Spleen (tissue), 11 donors: ENCODE measurements at regions not wholly inside any gene's neighbourhood (a gene's known extent, or its start where the extent isn't known, plus 50 kb on each side); places are given as distances from the start of the nearest gene placed in this dataset.

ENCODE experiments used
- DNase-seq: peaks from one replicate; pipeline ENCODE4 v3.0.0-alpha.2; 2020
- H3K27ac ChIP-seq, 8 donors: fragments of 200-600 bp; sonication (generic) in 7 of 8; 1 replicate in 4 of 8; 2 replicates in 4 of 8; pipeline versions ENCODE4 v1.5.0 to v1.8.0; 2016 to 2021; ENCODE audit warnings: inconsistent platforms in 4 of 8, mild to moderate bottlenecking in 4 of 8, moderate library complexity in 1 of 8
- H3K27me3 ChIP-seq, 7 donors: fragments of 200-600 bp; sonication (generic) in 6 of 7; replicated peaks in 1 of 7; 1 replicate in 4 of 7; 2 replicates in 3 of 7; pipeline versions ENCODE4 v1.5.0 to v1.8.0; 2016 to 2021; ENCODE audit warnings: inconsistent platforms in 3 of 7, mild to moderate bottlenecking in 1 of 7
- H3K36me3 ChIP-seq, 6 donors: fragments of 200-600 bp; sonication (generic) in 5 of 6; 1 replicate in 4 of 6; 2 replicates in 2 of 6; pipeline versions ENCODE4 v1.5.0 to v1.8.0; 2016 to 2021; ENCODE audit warnings: inconsistent platforms in 2 of 6
- H3K4me1 ChIP-seq, 6 donors: fragments of 200-600 bp; sonication (generic) in 5 of 6; 1 replicate in 3 of 6; 2 replicates in 3 of 6; pipeline versions ENCODE4 v1.5.0 to v1.8.0; 2016 to 2021; ENCODE audit warnings: inconsistent platforms in 3 of 6
- H3K4me3 ChIP-seq, 8 donors: fragments of 200-600 bp; sonication (generic) in 7 of 8; 1 replicate in 4 of 8; 2 replicates in 4 of 8; pipeline versions ENCODE4 v1.5.0 to v1.8.0; 2016 to 2021; ENCODE audit warnings: inconsistent platforms in 4 of 8, mild to moderate bottlenecking in 4 of 8, moderate library complexity in 2 of 8
- H3K9me3 ChIP-seq, 8 donors: fragments of 200-600 bp; sonication (generic) in 7 of 8; 1 replicate in 4 of 8; 2 replicates in 4 of 8; pipeline versions ENCODE4 v1.5.0 to v1.8.0; 2016 to 2021; ENCODE audit warnings: inconsistent platforms in 4 of 8
- CTCF ChIP-seq, 11 experiments: fragments of 200-600 bp in 7 of 11; fragments of 450-650 bp in 4 of 11; sonication (generic) in 4 of 11; IDR thresholded peaks in 8 of 11; conservative IDR thresholded peaks in 3 of 11; 1 replicate in 7 of 11; 2 replicates in 4 of 11; pipeline versions ENCODE4 v1.4.0 to v1.8.0; 2016 to 2021; ENCODE audit warnings: antibody characterized with exemption in 11 of 11, inconsistent platforms in 4 of 11, mild to moderate bottlenecking in 1 of 11
- POLR2A ChIP-seq, 3 donors: fragments of 450-650 bp; IDR thresholded peaks; one replicate each; pipeline ENCODE4 v1.5.1; 2017; ENCODE audit warnings: antibody characterized with exemption in 3 of 3, mild to moderate bottlenecking in 1 of 3
- POLR2AphosphoS5 ChIP-seq, 3 donors: sonication (generic); formaldehyde crosslinking; IDR thresholded peaks; one replicate each; pipeline ENCODE4 v1.5.1; 2017; ENCODE audit warnings: antibody characterized with exemption in 3 of 3
- WGBS, 5 donors: extraction: QIAGEN DNeasy Blood & Tissue Kit in 3 of 5; methylation state at CpG; one replicate each; pipeline versions ENCODE4 v1.1.5 to v1.1.7; 2013 to 2018; 5-methylcytosine and 5-hydroxymethylcytosine counted together
- intact Hi-C: fragments of 100-400 bp; cut with DNase I; formaldehyde crosslinking; loops from one replicate; pipeline ENCODE4 v1.15.0; 2023; ENCODE audit warnings: low total_unique reads
- donor health status: healthy with polysubstance abuse.
- donor health status: DM: no; HTN: no; CAD: no; lungs with moderate emphysema.
- donor health status: DM: no; HTN: no; CAD: no.
- donor health status: Bipolar disorder and iron deficiency.
- donor health status: healthy.
- donor health status: DM: no; HTN: no; CAD: no.
- donor health status: DM: yes; HTN: yes; CAD: no.

- WGBS, 5 donors, result 84 to 91% (median 90%) methylated on average over 1 of the region's 1 CpG
These were observed 1350.8 kb upstream of the SLC10A2 start for GRCh38 chr13:104416973-104417372.

GRCh38 chr13:104414771-104415170 lies 1348.6 kb upstream of the SLC10A2 start:
- 23 to 31% (median 25%) methylated on average over 4 of the region's 4 CpGs for WGBS, 5 donors

More at GRCh38 chr13:104416973-104417372, 1350.8 kb upstream of the SLC10A2 start:
- intact Hi-C loops, result no loop called here
- no peaks in the 10 kb centered on the region for H3K4me1 ChIP-seq
- DNase-seq, result no peak
- no peaks in the 10 kb centered on the region for H3K36me3 ChIP-seq
- H3K27me3 ChIP-seq, result no peaks in the 10 kb centered on the region
- no peaks in the 10 kb centered on the region for H3K9me3 ChIP-seq
- TF ChIP-seq POLR2AphosphoS5 (IDR thresholded peaks at IDR 0.05) (no peak), CTCF (IDR thresholded peaks at IDR 0.05 in 8 of 11, conservative IDR thresholded peaks at IDR 0.05 in 3 of 11) (no peak)
- H3K27ac ChIP-seq, result no peak overlapping the region
- H3K4me3 ChIP-seq, result no peak overlapping the region

GRCh38 chr13:104414181-104414580 lies 1348.0 kb upstream of the SLC10A2 start:
- H3K4me3 ChIP-seq, result no peak overlapping the region
- no peaks in the 10 kb centered on the region for H3K36me3 ChIP-seq
- H3K27ac ChIP-seq, result no peak overlapping the region
- intact Hi-C loops, result no loop called here
- no peak for DNase-seq
- no peaks in the 10 kb centered on the region for H3K4me1 ChIP-seq
- no peaks in the 10 kb centered on the region for H3K9me3 ChIP-seq
- 84 to 94% (median 89%) methylated on average over 2 of the region's 2 CpGs for WGBS, 5 donors
- no peak for TF ChIP-seq POLR2AphosphoS5 (IDR thresholded peaks at IDR 0.05)
- no peaks in the 10 kb centered on the region for H3K27me3 ChIP-seq

More at GRCh38 chr13:104414771-104415170, 1348.6 kb upstream of the SLC10A2 start:
- TF ChIP-seq POLR2A (IDR thresholded peaks at IDR 0.05) (no peak), POLR2AphosphoS5 (IDR thresholded peaks at IDR 0.05) (no peak), CTCF (IDR thresholded peaks at IDR 0.05 in 8 of 11, conservative IDR thresholded peaks at IDR 0.05 in 3 of 11) (no peak)
- intact Hi-C loops, result no loop called here
- no peak for DNase-seq
- Histone ChIP-seq H3K27me3 (no peaks in the 10 kb centered on the region), H3K4me1 (no peaks in the 10 kb centered on the region), H3K4me3 (no peak overlapping the region), H3K9me3 (no peaks in the 10 kb centered on the region), H3K36me3 (no peaks in the 10 kb centered on the region), H3K27ac (no peak overlapping the region)

- Histone ChIP-seq H3K4me1 (no peaks in the 10 kb centered on the region), H3K4me3 (no peak overlapping the region), H3K36me3 (no peaks in the 10 kb centered on the region), H3K27ac (no peak overlapping the region), H3K9me3 (no peaks in the 10 kb centered on the region), H3K27me3 (no peaks in the 10 kb centered on the region)
- intact Hi-C loops, result no loop called here
- 84 to 95% (median 89%) methylated on average over 5 of the region's 5 CpGs for WGBS, 5 donors
- TF ChIP-seq POLR2A (IDR thresholded peaks at IDR 0.05) (no peak), POLR2AphosphoS5 (IDR thresholded peaks at IDR 0.05) (no peak), CTCF (IDR thresholded peaks at IDR 0.05 in 8 of 11, conservative IDR thresholded peaks at IDR 0.05 in 3 of 11) (no peak)
- DNase-seq, result no peak
These were observed 1345.0 kb upstream of the SLC10A2 start for GRCh38 chr13:104411141-104411765.

- no peak overlapping the region for H3K4me3 ChIP-seq
- TF ChIP-seq POLR2AphosphoS5 (IDR thresholded peaks at IDR 0.05), result no peak
- 51 to 74% (median 68%) methylated on average over 1 of the region's 1 CpG for WGBS, 5 donors
- intact Hi-C loops, result no loop called here
- H3K4me1 ChIP-seq, result no peaks in the 10 kb centered on the region
- no peak overlapping the region for H3K27ac ChIP-seq
- no peaks in the 10 kb centered on the region for H3K27me3 ChIP-seq
- no peaks in the 10 kb centered on the region for H3K36me3 ChIP-seq
- no peak for DNase-seq
- no peaks in the 10 kb centered on the region for H3K9me3 ChIP-seq
These were observed 1342.5 kb upstream of the SLC10A2 start for GRCh38 chr13:104408733-104409132.
